ENCODE measurements at regions not wholly inside any gene's neighbourhood (a gene's known extent, or its start where the extent isn't known, plus 50 kb on each side); places are given as distances from the start of the nearest gene placed in this dataset.

GRCh38 chr3:39752019-39752637 is 57.3 kb upstream of the MYRIP start:
- Histone ChIP-seq H3K27ac (no peak overlapping the region), H3K9me3 (no peaks in the 10 kb centered on the region), H3K4me3 (no peak overlapping the region), H3K4me2 (no peak overlapping the region), H3K4me1 (peaks cover 3% of the 10 kb centered on the region; the same call in 1 of the 3 replicates)
- no peak for DNase-seq (ENCODE audit: low read depth in 1 of 2, low spot score in 1 of 2)
- peak; percentile 23 for TF ChIP-seq MAFK (IDR thresholded peaks at IDR 0.05; ENCODE audit: partially characterized antibody)
- no peak for TF ChIP-seq CBX2 (IDR thresholded peaks at IDR 0.05; ENCODE audit: borderline replicate concordance, low read depth)
- ChIA-PET CTCF (no interaction called here), POLR2A (no interaction called here)
- no peak for ATAC-seq
- FAIRE-seq, result no peak
- WGBS (ENCODE audit: missing lambda C conversion rate), result 36% methylated on average over 3 of the region's 3 CpGs

- H3K9me3 ChIP-seq, result no peaks in the 10 kb centered on the region
- DNase-seq (ENCODE audit: low read depth in 1 of 2, low spot score in 1 of 2) (no peak), FAIRE-seq (no peak), ATAC-seq (no peak)
- no peak overlapping the region for H3K4me2 ChIP-seq
- H3K27ac ChIP-seq, result no peak overlapping the region
- CTCF ChIA-PET, result no interaction called here
- no peak overlapping the region for H3K4me3 ChIP-seq
- peaks cover 3% of the 10 kb centered on the region; the same call in 1 of the 3 replicates for H3K4me1 ChIP-seq
- POLR2A ChIA-PET, result no interaction called here
- TF ChIP-seq ZSCAN20 (CRISPR knock-in tag; IDR thresholded peaks at IDR 0.05) (no peak), MAX (IDR thresholded peaks at IDR 0.05) (no peak), KDM1A (IDR thresholded peaks at IDR 0.05; ENCODE audit: low read depth) (no peak), POLR2A (IDR thresholded peaks at IDR 0.05; ENCODE audit: low read length) (no peak), ATOH8 (CRISPR knock-in tag; IDR thresholded peaks at IDR 0.05; ENCODE audit: low read depth) (no peak), NR3C1 (IDR thresholded peaks at IDR 0.05) (no peak), CBX8 (IDR thresholded peaks at IDR 0.05) (no peak), CHD4 (IDR thresholded peaks at IDR 0.05; ENCODE audit: borderline replicate concordance) (no peak), MYC (IDR thresholded peaks at IDR 0.05; ENCODE audit: borderline replicate concordance, low read length) (no peak), EHMT2 (IDR thresholded peaks at IDR 0.05; ENCODE audit: low read depth) (no peak), FOXS1 (CRISPR knock-in tag; IDR thresholded peaks at IDR 0.05) (no peak), EHF (CRISPR knock-in tag; IDR thresholded peaks at IDR 0.05) (no peak), HOXA7 (CRISPR knock-in tag; IDR thresholded peaks at IDR 0.05) (no peak)
- 80% methylated on average over 1 of the region's 1 CpG for WGBS (ENCODE audit: missing lambda C conversion rate)
These were observed 56.7 kb upstream of the MYRIP start for GRCh38 chr3:39752751-39753150.

GRCh38 chr3:39753391-39753790 is 56.0 kb upstream of the MYRIP start:
- DNase-seq (ENCODE audit: low read depth in 1 of 2, low spot score in 1 of 2) (no peak), ATAC-seq (no peak), FAIRE-seq (no peak)
- H3K4me3 ChIP-seq, result no peak overlapping the region
- ChIA-PET POLR2A (no interaction called here), CTCF (no interaction called here)
- WGBS (ENCODE audit: missing lambda C conversion rate), result 13% methylated on average over 1 of the region's 1 CpG
- TF ChIP-seq BCL3 (IDR thresholded peaks at IDR 0.05), result no peak
- TF ChIP-seq ZC3H11A (IDR thresholded peaks at IDR 0.05), result no peak
- no peak for TF ChIP-seq KDM1A (IDR thresholded peaks at IDR 0.05; ENCODE audit: low read depth)
- TF ChIP-seq EP300 (IDR thresholded peaks at IDR 0.05), result no peak
- no peak for TF ChIP-seq CEBPB (IDR thresholded peaks at IDR 0.05)
- TF ChIP-seq HOXB13 (CRISPR knock-in tag; IDR thresholded peaks at IDR 0.05; ENCODE audit: low read depth), result no peak
- peaks cover 3% of the 10 kb centered on the region; the same call in 1 of the 3 replicates for H3K4me1 ChIP-seq
- no peaks in the 10 kb centered on the region for H3K9me3 ChIP-seq
- no peak overlapping the region for H3K27ac ChIP-seq
- H3K4me2 ChIP-seq, result no peak overlapping the region

- ChIA-PET CTCF (no interaction called here), POLR2A (no interaction called here)
- no peaks in the 10 kb centered on the region for H3K9me3 ChIP-seq
- WGBS (ENCODE audit: missing lambda C conversion rate), result 8% methylated on average over 3 of the region's 3 CpGs
- peaks cover 3% of the 10 kb centered on the region; the same call in 1 of the 3 replicates for H3K4me1 ChIP-seq
- H3K4me2 ChIP-seq, result no peak overlapping the region
- no peak overlapping the region for H3K4me3 ChIP-seq
- DNase-seq (ENCODE audit: low read depth in 1 of 2, low spot score in 1 of 2) (no peak), FAIRE-seq (no peak), ATAC-seq (no peak)
- H3K27ac ChIP-seq, result no peak overlapping the region
- TF ChIP-seq HMGXB4 (CRISPR knock-in tag; IDR thresholded peaks at IDR 0.05; ENCODE audit: borderline replicate concordance) (no peak), HEYL (CRISPR knock-in tag; IDR thresholded peaks at IDR 0.05) (no peak), RARB (CRISPR knock-in tag; IDR thresholded peaks at IDR 0.05) (no peak), ZC3H11A (IDR thresholded peaks at IDR 0.05) (no peak), CTCF (IDR thresholded peaks at IDR 0.05) (no peak), CBX2 (IDR thresholded peaks at IDR 0.05; ENCODE audit: borderline replicate concordance, low read depth) (no peak), BCL3 (IDR thresholded peaks at IDR 0.05) (no peak), ZSCAN20 (CRISPR knock-in tag; IDR thresholded peaks at IDR 0.05) (no peak)
These were observed 54.9 kb upstream of the MYRIP start for GRCh38 chr3:39754549-39754948.

Data from A549 (cell line).